Heart right ventricle (tissue), 16 donors: ENCODE measurements at regions not wholly inside any gene's neighbourhood (a gene's known extent, or its start where the extent isn't known, plus 50 kb on each side); places are given as distances from the start of the nearest gene placed in this dataset.

Experiments
- ATAC-seq, 8 donors: fragments of 200-7000 bp; cut with Tn5 transposase; one replicate each; pipeline ENCODE4 v1.9.1; 2020; ENCODE audit warnings: mild to moderate bottlenecking in 8 of 8, moderate library complexity in 8 of 8, moderate number of reproducible peaks in 1 of 8
- DNase-seq, 2 donors: peaks; one replicate each; pipeline ENCODE4 v3.0.0-alpha.2; 2020
- H3K27ac ChIP-seq, 10 donors: fragments of 200-600 bp; sonication (generic) in 2 of 10; one replicate each; pipeline versions ENCODE4 v1.5.0 to v1.8.0; 2020 to 2022; ENCODE audit warnings: mild to moderate bottlenecking in 3 of 10
- H3K27me3 ChIP-seq, 7 donors: fragments of 200-600 bp; one replicate each; pipeline ENCODE4 v1.8.0; 2021 to 2022; ENCODE audit warnings: mild to moderate bottlenecking in 2 of 7
- H3K36me3 ChIP-seq, 9 donors: fragments of 200-600 bp; sonication (generic) in 1 of 9; one replicate each; pipeline versions ENCODE4 v1.5.0 to v1.8.0; 2020 to 2022; ENCODE audit warnings: mild to moderate bottlenecking in 2 of 9
- H3K4me1 ChIP-seq, 9 donors: fragments of 200-600 bp; sonication (generic) in 1 of 9; one replicate each; pipeline versions ENCODE4 v1.5.0 to v1.8.0; 2020 to 2022; ENCODE audit warnings: mild to moderate bottlenecking in 4 of 9
- H3K4me3 ChIP-seq, 10 donors: fragments of 200-600 bp; sonication (generic) in 2 of 10; one replicate each; pipeline versions ENCODE4 v1.5.0 to v1.8.0; 2020 to 2022; ENCODE audit warnings: mild to moderate bottlenecking in 7 of 10, moderate library complexity in 2 of 10
- H3K9me3 ChIP-seq, 11 donors: fragments of 200-600 bp in 10 of 11; sonication (generic) in 2 of 11; one replicate each; pipeline versions ENCODE4 v1.5.0 to v1.8.0; 2013 to 2022; ENCODE audit warnings: mild to moderate bottlenecking in 2 of 11, control low read depth in 1 of 11, moderate library complexity in 1 of 11
- WGBS, 2 donors: extraction: QIAGEN DNeasy Blood & Tissue Kit; methylation state at CpG; one replicate each; pipeline ENCODE4 v1.1.7; 2013; ENCODE audit warnings: inconsistent platforms in 1 of 2; 5-methylcytosine and 5-hydroxymethylcytosine counted together
- intact Hi-C, 10 donors: fragments of 100-400 bp; cut with DNase I; formaldehyde crosslinking; loops; one replicate each; pipeline versions ENCODE4 v1.11.1 to v1.14.2; 2022
- TF ChIP-seq, protein P1 (sequence below), 9 donors: fragments of 200-600 bp; sonication (generic) in 2 of 9; IDR thresholded peaks; one replicate each; pipeline versions ENCODE4 v1.5.0 to v1.8.0; 2021 to 2022; ENCODE audit warnings: antibody characterized with exemption in 9 of 9, mild to moderate bottlenecking in 5 of 9, moderate library complexity in 1 of 9
- donor health status: Arrhythmogenic right ventricular cardiomyopathy.
- donor health status: ischemic (EF 13 %, LVEDD 7.1; RV severe dilation, severe dysfunction).
- donor health status: healthy with polysubstance abuse.
- donor health status: DM: no; HTN: yes; CAD: no.
- donor health status: DM: no; HTN: no; CAD: no.
- donor health status: ischemic (EF 25% LVEDD 6.9; RV normal size, moderate dysfunction).
- donor health status: ischemic (EF 25% LVEDD 5.7; RV mildly dilated, moderate dysfunction).
- donor health status: healthy.
- donor health status: DM: yes; HTN: yes; CAD: no.
- donor health status: Ischemic cardiomyopathy.
- donor health status: ischemic (EF 35%, LVEDD 5.7; RV mildly dilated, moderate dysfunction).
- donor health status: nonischemic (EF 11% LVEDD 7.7; RV severe dilation, severe dysfunction).
- donor health status: DM: yes; HTN: yes; CAD: no.
- donor health status: PGD.
- donor health status: ischemic (EF 29% LVEDD 5.4; RV normal size, mild dysfunction).
- donor health status: nonischemic (EF 23%, LVEDD 6.1; RV moderate dilation, normal function).

DNA sequence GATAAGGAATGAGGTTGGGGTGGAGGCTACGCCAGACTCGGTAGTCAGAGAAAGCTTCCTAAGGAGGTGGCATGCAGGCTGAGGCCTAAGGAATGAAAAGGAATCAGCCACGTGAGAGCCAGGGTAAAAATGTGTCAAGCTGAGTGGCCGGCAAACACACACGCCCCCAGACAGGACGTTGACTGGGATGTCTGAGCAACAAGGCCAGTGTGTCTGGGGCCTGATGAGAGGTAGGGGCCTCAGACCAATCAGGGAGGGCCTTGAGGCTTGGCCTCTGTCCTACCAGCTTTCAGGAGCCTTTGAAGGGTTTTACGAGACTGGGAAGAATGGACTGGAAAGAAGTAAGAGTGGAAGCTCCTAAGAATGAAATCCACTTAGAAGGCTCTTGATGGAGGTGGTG, 61.0 kb upstream of the PHACTR2 start:
- Histone ChIP-seq H3K27ac (no peak overlapping the region), H3K9me3 (no peaks in the 10 kb centered on the region), H3K36me3 (no peaks in the 10 kb centered on the region), H3K4me3 (no peak overlapping the region), H3K4me1 (peaks cover 0 to 25% (median 0%) of the 10 kb centered on the region in 9 donors), H3K27me3 (no peaks in the 10 kb centered on the region)
- TF ChIP-seq, protein P1, sequence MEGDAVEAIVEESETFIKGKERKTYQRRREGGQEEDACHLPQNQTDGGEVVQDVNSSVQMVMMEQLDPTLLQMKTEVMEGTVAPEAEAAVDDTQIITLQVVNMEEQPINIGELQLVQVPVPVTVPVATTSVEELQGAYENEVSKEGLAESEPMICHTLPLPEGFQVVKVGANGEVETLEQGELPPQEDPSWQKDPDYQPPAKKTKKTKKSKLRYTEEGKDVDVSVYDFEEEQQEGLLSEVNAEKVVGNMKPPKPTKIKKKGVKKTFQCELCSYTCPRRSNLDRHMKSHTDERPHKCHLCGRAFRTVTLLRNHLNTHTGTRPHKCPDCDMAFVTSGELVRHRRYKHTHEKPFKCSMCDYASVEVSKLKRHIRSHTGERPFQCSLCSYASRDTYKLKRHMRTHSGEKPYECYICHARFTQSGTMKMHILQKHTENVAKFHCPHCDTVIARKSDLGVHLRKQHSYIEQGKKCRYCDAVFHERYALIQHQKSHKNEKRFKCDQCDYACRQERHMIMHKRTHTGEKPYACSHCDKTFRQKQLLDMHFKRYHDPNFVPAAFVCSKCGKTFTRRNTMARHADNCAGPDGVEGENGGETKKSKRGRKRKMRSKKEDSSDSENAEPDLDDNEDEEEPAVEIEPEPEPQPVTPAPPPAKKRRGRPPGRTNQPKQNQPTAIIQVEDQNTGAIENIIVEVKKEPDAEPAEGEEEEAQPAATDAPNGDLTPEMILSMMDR (IDR thresholded peaks at IDR 0.05), result no peak
- DNase-seq (no peak), ATAC-seq (no peak)
- WGBS, 2 donors, result 84 to 86% methylated on average over 7 of the region's 7 CpGs
- intact Hi-C loops, result no loop called here

DNA sequence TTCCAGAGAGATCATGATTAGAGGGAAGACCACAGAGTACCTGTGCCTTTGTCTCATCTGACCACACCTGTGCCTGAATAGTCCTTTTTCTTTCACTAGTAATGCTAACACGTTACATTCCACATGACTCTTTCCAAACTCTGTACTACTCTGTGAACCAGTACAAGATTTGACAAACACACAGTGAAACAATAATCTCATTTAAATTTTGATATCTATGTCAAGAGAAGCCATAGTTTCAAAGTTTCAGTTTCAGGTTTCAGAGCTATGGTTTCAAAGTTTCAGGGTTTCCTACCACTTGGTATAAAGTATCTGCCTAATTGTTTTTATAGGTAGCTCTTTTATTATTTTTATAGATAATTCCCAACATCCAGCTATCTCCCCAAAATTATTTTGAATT, 62.0 kb upstream of the PHACTR2 start:
- peaks cover 0 to 25% (median 0%) of the 10 kb centered on the region in 9 donors for H3K4me1 ChIP-seq
- H3K4me3 ChIP-seq, result no peak overlapping the region
- intact Hi-C loops, result no loop called here
- no peaks in the 10 kb centered on the region for H3K36me3 ChIP-seq
- H3K27me3 ChIP-seq, result no peaks in the 10 kb centered on the region
- no peak for ATAC-seq
- H3K27ac ChIP-seq, result no peak overlapping the region
- 95 to 96% methylated on average over 1 of the region's 1 CpG for WGBS, 2 donors
- DNase-seq, result no peak
- TF ChIP-seq, protein P1 (IDR thresholded peaks at IDR 0.05), result no peak
- H3K9me3 ChIP-seq, result no peaks in the 10 kb centered on the region

DNA sequence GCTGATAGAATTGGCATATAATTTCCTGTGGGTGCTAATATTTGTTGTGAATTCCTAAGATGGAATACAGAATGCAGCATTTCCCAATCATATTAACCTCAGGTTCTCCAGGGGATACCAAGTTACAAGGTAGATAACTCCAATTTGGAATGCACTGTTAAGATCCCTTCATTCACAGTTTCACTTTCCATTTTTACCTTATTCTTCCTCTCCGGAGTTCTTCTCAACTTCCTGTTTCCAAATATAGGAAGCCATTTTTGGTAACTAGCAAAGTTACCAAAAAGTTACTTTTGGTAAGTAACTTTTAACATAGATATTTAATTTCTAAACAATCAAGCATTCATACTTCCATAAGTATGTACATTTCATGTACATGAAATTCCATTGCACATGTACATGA, 63.5 kb upstream of the PHACTR2 start:
- no peak for DNase-seq
- WGBS, 2 donors, result 45 to 50% methylated on average over 1 of the region's 1 CpG
- Histone ChIP-seq H3K9me3 (no peaks in the 10 kb centered on the region), H3K27ac (peak overlapping the region in 1 of 10 donors; percentile 3), H3K36me3 (no peaks in the 10 kb centered on the region), H3K27me3 (no peaks in the 10 kb centered on the region), H3K4me3 (peak overlapping the region in 1 of 10 donors; percentile 4), H3K4me1 (peaks cover 0 to 15% (median 0%) of the 10 kb centered on the region in 9 donors)
- no peak for ATAC-seq
- TF ChIP-seq, protein P1 (IDR thresholded peaks at IDR 0.05), result no peak
- intact Hi-C loops, result no loop called here

DNA sequence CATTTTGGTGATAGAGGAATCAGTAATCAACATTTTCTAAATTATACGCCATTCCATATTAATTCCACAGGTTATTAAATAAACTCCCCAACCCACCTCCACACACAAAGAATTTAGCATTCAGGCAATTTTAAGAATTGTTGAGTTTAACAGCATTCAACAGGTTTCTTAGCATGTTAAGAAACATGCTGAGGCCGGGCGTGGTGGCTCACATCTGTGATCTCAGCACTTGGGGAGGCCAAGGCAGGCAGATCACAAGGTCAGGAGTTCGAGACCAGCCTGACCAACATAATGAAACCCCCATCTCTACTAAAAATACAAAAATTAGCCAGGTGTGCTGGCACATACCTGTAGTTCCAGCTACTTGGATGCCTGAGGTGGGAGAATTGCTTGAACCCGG, 64.0 kb upstream of the PHACTR2 start:
- WGBS, 2 donors, result 96 to 98% methylated on average over 5 of the region's 5 CpGs
- Histone ChIP-seq H3K9me3 (no peaks in the 10 kb centered on the region), H3K4me3 (peak overlapping the region in 1 of 10 donors; percentile 4), H3K27me3 (no peaks in the 10 kb centered on the region), H3K27ac (no peak overlapping the region), H3K36me3 (no peaks in the 10 kb centered on the region), H3K4me1 (peaks cover 0 to 15% (median 0%) of the 10 kb centered on the region in 9 donors)
- ATAC-seq (no peak), DNase-seq (no peak)
- TF ChIP-seq, protein P1 (IDR thresholded peaks at IDR 0.05), result no peak
- intact Hi-C loops, result no loop called here
